Activated CD8-positive, alpha-beta memory T cell treated with anti-CD3 and anti-CD28 coated beads for 24 hours (primary cell): ENCODE measurements at regions not wholly inside any gene's neighbourhood (a gene's known extent, or its start where the extent isn't known, plus 50 kb on each side); places are given as distances from the start of the nearest gene placed in this dataset.
"Not testable (repeated sequence)": the region's sequence is repeated elsewhere in the genome, so short reads cannot be mapped to it uniquely, and the experiment has no call there.

Source experiments
- DNase-seq: peaks from one replicate; pipeline ENCODE4 v3.0.0-alpha.2; 2020

DNA sequence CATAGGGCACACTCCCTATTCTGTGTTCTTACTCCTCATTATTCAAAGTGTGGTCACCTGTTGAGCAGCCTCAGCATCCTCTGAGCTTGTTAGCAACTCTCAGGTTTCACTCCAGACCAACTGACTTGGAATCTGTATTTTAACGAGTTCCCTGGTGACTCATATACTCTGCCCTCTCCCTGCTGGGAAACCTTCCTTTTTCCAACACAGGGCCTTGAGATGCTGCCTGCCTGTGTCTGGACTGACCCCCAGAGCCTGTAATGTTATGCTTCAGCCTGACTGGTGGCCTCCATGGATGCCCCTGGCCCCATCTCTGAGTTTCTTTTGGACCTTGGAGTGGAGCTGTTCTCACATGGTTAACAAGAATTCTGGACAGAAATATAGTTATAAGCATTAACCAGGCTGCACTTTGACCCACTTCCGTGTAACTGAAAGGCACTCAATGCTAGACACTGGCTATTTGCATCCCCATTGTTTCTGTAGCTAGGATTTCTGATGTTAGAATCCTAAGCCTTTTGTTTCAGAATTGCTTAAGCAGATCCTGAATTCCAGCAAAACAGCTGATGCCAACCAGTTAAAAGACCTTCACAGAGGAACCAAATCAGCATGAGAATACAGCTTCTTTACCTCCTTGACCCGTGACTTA is 262.6 kb downstream of the STIM2 start:
- DNase-seq = no peak

DNA sequence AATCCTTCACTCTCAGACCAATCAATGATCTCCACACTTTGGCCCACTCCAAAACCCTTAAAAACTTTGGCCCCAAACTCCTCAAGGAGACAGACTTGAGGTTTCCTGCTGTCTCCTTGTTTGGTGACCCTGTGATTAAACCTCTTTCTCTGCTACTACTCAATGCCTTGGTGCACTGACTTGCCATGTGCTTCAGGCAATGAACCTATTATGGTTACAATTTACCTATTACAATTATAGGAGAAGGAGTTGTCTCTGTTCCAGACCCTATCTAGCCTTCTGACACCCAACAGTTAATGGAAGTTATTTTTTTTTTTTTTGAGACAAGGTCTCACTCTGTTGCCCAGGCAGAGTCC is 263.1 kb downstream of the STIM2 start:
- DNase-seq = no peak

DNA sequence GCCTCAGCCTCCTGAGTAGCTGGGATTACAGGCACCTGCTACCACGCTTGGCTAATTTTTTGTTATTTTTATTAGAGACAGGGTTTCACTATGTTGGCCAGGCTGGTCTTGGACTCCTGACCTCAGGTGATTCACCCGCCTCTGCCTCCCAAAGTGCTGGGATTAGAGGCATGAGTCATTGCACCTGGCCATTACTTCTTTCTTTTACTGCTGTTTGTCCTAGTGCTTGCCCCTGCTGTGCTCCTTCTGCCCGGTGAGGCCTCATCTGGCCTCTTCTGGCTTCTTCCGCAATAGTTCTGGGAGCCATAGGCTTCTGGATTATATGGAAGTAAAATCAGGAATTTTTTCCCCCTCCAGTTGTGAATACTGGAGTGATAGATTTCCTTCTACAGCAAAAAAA is 266.3 kb downstream of the STIM2 start:
- DNase-seq = not testable (repeated sequence)

GRCh38 chr4:27128443-27128842 is 267.8 kb downstream of the STIM2 start:
- no peak for DNase-seq

DNA sequence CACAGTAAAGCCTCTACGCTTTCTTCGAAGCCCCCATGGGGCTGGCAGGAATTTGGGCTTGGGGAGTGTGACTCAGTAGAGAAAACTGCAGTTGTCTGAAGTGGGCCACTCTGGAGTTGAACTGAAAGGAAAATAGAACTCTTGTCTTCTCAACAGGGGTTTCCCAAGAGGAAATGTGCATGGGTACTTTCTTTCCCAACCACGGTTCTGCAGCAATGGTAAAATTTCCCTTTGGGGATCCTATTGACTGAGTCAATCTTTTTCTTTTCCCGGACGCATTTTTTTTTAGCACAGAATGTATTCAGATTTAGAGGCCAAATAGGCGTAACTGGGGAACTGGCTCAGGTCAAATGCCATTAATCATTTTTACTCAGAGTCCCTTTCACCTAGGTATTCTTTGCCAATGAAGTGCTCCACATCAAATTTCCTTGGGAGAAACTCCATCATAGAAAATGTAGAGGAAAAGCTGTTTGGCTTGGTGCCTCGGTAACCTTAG is 269.3 kb downstream of the STIM2 start:
- no peak for DNase-seq

GRCh38 chr4:27132497-27132896 is 271.9 kb downstream of the STIM2 start:
- DNase-seq = no peak

DNA sequence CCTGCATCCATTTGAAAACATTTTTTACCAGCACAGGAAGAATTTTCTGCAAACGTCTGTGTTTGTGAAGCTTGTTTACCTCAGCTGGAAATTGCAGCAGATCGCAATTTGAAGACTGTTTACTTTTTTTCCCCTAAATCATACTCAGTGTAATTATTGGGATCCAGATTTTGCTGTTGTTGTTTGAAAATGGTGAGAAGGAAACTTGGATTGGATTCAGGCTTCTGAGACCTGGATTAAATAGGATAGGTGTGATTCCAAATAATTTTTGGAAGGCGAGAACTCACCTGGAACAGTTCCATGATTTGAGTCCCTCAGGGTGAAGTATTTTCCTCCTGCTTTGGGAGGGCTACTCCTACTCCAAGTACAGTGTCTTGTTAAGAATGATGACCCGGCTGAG is 279.8 kb downstream of the STIM2 start:
- DNase-seq = no peak

- no peak for DNase-seq
These were observed 280.9 kb downstream of the STIM2 start for GRCh38 chr4:27141530-27141929.

DNA sequence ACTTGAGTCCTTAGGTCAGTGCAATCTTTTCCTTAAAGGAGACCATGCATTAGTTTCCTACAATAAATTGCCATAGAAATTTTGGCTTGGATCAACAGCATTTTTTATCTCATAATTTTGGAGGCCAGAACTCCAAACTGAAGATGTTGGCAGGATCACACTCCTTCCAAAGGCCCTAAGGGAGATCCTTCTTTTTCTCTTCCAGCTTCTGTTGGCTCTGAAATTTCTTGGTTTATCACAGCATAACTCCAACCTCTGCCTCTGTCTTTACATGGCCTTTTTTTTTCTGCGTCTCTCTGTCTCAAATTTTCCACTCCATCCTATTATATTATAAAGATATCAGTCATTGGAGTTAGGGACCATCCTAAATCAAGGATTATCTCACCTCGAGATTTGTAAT is 282.2 kb downstream of the STIM2 start:
- DNase-seq = no peak

DNA sequence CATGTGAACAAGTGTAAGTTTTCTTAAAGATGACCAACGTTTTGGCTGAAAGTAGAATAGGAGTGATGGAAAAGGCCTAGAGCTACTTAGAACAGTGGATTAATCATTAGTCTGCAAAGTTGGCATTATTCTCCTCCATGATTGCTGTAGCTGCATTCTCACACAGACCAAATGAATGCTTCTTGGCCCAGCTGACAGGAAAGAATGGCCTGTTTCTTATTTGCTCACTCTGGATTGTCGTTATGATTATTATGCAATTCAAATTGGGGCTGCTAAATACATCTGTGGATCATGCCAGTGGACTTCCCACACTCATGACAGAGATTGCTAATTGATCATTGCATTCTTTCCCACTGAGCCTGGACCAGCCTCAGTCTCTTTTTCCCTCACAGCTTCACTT is 285.0 kb downstream of the STIM2 start:
- no peak for DNase-seq

GRCh38 chr4:27148211-27148895 is 287.7 kb downstream of the STIM2 start:
- no peak for DNase-seq

GRCh38 chr4:27149541-27150212 is 289.0 kb downstream of the STIM2 start:
- DNase-seq = no peak

GRCh38 chr4:27152703-27153102 is 292.1 kb downstream of the STIM2 start:
- DNase-seq = no peak

GRCh38 chr4:27154706-27155105 is 294.1 kb downstream of the STIM2 start:
- no peak for DNase-seq

DNA sequence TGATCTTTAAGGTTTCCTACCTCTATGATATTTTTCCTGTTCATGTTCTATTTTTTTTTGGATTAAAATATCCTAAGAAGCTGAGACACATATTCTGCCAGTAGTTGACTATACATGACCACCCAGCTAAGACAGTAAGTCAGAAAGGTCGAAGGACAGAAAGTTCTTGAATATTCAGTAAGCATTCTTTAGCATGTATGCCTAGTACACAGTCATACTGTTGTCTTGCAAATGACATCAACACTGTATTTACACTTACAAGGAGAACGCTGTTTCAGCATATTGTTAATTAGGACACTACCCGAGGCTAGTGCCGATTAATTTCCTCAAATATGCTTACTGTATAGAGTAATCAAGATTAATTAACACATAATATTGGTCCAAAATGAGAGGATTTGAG is 300.6 kb downstream of the STIM2 start:
- DNase-seq = no peak

- DNase-seq = no peak
These were observed 308.1 kb downstream of the STIM2 start for GRCh38 chr4:27168783-27169182.

GRCh38 chr4:27173280-27173679 is 312.6 kb downstream of the STIM2 start:
- no peak for DNase-seq

- DNase-seq = no peak
These were observed 315.8 kb downstream of the STIM2 start for GRCh38 chr4:27176400-27176799.

DNA sequence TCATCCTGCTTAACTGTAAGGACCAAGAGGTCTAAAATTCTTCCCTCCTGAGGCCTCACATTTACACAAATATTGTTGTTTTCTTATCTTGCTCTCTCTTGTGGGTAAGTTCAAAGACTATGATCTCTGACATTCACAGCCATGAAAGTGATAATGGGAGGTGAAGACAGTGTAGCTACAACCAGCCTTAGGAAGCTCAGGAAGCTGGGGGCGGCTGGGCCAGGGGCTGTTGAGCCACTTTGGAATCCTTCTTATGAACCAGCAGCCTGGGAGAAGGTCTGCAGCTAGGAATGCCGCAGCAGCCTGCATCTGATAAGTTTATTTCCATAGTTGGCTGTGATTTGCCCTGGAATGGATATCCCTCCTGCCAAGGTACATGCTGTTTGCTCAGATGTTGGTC is 316.2 kb downstream of the STIM2 start:
- no peak for DNase-seq

GRCh38 chr4:27178061-27178460 is 317.4 kb downstream of the STIM2 start:
- DNase-seq = no peak

- no peak for DNase-seq
These were observed 321.1 kb downstream of the STIM2 start for GRCh38 chr4:27181693-27182092.

- no peak for DNase-seq
These were observed 321.6 kb downstream of the STIM2 start for GRCh38 chr4:27182211-27182610.

GRCh38 chr4:27184508-27185155 is 324.0 kb downstream of the STIM2 start:
- no peak for DNase-seq

DNA sequence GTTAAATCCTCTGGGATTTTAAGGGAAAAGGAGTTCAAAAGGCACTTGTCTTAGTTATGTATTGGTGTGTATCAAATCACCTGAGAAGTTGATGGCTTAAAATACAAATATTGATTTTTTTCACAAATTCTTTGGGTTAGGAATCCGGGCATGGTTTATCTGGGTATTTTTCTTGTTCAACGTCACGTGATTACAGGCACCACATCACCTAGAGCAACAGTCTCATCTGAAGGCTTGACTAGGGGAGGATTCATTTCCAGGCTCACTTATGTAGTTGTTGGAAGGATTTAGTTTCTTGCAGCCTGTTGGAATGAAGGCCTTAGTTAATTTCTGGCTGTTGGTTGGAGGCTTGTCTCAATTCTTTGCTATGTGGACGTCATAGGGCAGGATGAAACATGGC is 326.1 kb downstream of the STIM2 start:
- no peak for DNase-seq
